ENCODE measurements at regions not wholly inside any gene's neighbourhood (a gene's known extent, or its start where the extent isn't known, plus 50 kb on each side); places are given as distances from the start of the nearest gene placed in this dataset.
"Not testable (repeated sequence)": the region's sequence is repeated elsewhere in the genome, so short reads cannot be mapped to it uniquely, and the experiment has no call there.

GRCh38 chr5:159673538-159673937 is 242.7 kb upstream of the ADRA1B start:
- DNase-seq (ENCODE audit: insufficient read length, low spot score): no peak
- no peak for FAIRE-seq

DNA sequence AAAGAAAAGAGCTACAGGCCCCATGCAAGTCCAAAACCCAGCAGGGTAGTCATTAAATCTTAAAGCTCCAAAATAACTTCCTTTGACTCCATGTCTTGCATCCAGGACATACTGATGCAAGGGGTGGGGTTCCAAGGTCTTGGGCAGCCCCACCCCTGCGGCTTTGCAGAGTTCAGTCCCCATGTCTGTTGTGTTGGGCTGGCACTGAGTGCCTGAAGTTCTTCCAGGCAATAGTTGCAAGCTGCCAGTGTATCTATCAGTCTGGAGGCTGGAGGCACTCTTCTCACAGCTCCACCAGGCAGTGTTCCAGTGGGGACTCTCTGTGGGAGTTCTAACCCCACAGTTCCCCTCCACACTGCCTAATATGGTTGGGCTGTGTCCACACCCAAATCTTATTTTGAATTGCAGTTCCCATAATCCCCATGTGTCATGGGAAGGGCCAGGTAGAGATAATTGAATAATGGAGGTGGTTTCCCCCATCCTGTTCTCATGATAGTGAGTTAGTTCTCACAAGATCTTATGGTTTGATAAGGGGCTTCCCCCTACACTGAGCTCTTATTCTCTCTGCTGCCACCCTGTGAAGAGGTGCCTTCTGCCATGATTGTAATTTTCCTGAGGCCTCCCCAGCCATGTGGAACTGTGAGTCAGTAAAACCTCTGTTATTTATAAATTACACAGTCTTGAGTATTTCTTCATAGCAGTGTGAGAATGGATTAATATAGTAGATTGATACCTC is 237.5 kb upstream of the ADRA1B start:
- FAIRE-seq: no peak
- DNase-seq (ENCODE audit: insufficient read length, low spot score): no peak

- DNase-seq (ENCODE audit: insufficient read length, low spot score) (no peak), FAIRE-seq (no peak)
Observed at GRCh38 chr5:159680095-159680494, 236.2 kb upstream of the ADRA1B start.

GRCh38 chr5:159681661-159682060 is 234.6 kb upstream of the ADRA1B start:
- no peak for FAIRE-seq
- no peak for DNase-seq (ENCODE audit: insufficient read length, low spot score)

DNA sequence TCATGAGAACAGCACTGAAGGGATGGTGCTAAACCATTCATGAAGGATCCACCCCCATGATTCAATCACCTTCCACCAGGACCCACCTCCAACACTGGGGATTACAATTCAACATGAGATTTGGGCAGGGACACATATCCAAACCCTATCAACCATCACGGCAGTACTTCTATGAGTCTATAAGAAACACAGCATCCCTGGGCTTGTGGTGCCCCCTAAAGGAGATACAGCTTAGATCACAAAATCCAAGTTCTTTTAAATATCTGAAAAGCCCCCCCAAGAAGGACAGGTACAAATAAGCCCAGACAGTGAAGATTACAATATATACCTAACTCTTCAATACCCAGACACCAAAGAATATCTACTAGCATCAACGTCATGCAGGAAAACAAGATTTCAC is 233.7 kb upstream of the ADRA1B start:
- no peak for FAIRE-seq
- DNase-seq (ENCODE audit: insufficient read length, low spot score): no peak

DNA sequence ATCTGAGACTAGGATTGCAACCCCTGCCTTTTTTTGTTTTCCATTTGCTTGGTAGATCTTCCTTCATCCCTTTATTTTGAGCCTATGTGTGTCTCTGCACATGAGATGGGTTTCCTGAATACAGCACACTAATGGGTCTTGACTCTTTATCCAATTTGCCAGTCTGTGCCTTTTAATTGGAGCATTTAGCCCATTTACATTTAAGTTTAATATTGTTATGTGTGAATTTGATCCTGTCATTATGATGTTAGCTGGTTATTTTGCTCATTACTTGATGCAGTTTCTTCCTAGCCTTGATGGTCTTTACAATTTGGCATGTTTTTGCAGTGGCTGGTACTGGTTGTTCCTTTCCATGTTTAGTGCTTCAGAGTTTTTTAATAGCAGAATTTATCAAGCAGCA is 228.4 kb upstream of the ADRA1B start:
- FAIRE-seq; DNase-seq (ENCODE audit: insufficient read length, low spot score): not testable (repeated sequence)

DNA sequence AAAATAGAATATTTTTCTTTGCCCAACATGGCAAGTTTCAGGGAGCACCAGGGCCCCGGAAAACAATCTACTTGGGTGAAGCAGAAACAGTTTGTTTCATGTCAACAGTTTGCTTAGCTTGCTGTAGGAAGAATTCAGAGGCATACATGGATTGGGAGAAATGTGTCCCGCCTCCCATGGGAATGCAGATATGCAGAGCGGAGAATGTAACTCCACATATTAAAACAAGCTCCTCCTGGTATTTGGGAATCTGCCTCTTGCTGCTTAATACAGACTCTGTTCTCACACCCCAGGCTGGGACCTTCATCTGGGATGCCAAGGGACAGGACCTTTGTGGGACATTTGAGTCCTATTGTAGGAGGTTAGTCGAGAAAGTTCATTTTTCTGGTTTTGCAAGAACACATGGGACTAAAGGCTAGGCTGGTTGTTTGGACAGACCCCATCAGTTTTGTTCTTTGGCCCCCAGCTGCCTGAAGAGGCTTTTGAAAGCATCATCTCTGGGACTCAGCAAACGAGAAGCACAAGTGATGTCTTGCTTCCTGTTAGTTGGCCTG is 220.5 kb upstream of the ADRA1B start:
- FAIRE-seq: no peak

DNA sequence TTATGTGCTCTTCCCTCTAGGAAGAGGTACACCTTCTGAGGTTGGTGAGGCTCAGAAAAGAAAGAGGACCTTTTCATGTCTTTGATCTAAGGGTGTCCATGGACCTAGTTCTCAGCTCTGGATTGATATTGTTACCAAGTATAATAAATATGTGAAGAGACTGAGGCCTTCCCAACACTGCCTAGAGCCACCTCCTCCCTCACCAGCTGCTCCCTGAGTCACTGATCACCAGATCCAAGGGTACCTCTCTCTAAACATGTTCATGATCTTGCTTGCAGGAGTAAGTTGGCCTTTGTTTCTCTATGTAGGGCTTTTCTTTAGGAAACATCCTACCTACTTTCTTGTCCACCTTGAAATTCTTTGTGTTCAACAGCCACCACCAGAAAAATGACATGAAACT is 218.8 kb upstream of the ADRA1B start:
- no peak for FAIRE-seq
- no peak for DNase-seq (ENCODE audit: insufficient read length, low spot score)

More for the DNA sequence above, 220.5 kb upstream of the ADRA1B start:
- DNase-seq (ENCODE audit: insufficient read length, low spot score): no peak

GRCh38 chr5:159698322-159698721 is 218.0 kb upstream of the ADRA1B start:
- FAIRE-seq: no peak
- no peak for DNase-seq (ENCODE audit: insufficient read length, low spot score)

DNA sequence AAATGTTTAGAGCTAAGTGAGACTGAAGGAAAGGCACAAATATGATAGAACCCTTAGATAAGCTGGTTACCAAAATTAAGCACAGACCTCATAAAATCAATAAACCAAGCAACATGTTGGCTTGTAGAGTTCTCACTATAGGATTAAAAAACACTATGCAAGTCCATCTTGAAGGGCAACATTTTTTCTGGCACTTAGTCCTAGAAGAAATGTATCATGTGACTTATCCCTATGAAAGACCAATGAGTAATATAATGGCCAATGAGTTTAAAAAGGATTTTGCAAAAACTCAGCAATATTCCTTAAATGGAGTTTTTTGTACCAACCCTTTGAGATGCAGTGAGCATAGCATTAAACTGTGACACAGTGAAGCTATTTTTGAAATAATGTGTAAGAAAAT is 216.3 kb upstream of the ADRA1B start:
- no peak for FAIRE-seq
- no peak for DNase-seq (ENCODE audit: insufficient read length, low spot score)

DNA sequence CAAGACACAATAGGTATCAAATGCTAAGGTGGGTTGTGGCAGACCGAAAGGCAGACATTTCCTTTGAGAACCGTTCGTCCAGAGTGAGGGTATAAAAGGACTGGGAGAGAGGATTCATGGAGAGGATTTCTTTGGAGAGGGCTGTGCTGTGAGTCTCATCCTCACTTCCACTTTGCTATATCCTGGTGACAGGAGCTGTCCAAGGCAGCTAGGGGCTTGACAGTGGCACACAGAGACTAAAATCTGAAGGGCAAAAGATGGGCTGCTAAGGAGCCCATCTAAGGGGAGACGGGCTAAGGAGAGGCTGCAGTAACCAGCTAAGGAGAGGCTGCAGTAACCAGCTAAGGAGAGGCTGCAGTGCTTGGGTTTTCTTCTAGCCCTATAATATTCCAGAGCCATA is 214.0 kb upstream of the ADRA1B start:
- FAIRE-seq: no peak
- no peak for DNase-seq (ENCODE audit: insufficient read length, low spot score)

DNA sequence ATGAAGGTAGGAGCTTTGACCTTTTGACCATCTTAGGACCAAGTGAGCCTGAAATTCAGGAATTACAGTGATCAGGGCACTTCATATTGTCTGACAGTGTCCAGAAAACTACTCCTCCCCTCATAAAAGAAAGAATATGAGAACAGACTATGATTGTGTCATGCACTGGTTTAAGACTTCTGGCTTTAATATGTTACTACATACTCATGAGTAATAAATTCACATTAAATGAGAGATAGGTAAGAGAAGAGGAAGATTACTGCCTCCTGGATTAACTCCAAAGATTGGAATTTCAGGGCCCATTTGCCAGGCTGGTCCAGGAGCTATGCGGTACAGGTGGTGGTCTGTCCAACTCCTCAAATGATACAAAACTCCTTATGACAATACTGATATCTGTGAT is 213.5 kb upstream of the ADRA1B start:
- FAIRE-seq: no peak
- no peak for DNase-seq (ENCODE audit: insufficient read length, low spot score)

DNA sequence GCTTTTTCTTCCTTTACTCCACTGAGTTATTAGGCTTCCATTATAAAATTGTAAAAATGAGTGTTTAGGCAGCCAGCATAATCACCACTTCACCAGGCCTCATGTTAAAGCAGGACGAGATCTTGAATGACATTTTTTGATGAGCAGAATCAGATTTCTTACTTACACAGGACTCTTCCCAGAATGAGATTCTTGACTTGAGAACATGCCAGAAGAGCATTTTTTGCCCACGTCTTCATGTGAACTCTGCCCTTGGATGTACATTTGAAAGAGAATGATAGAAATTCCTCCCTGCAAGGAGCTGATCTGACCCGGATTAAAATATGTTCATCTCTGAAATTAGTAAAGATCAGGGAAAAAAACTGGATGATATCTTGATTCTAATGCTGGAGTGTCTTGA is 212.1 kb upstream of the ADRA1B start:
- no peak for FAIRE-seq
- DNase-seq (ENCODE audit: insufficient read length, low spot score): no peak

DNA sequence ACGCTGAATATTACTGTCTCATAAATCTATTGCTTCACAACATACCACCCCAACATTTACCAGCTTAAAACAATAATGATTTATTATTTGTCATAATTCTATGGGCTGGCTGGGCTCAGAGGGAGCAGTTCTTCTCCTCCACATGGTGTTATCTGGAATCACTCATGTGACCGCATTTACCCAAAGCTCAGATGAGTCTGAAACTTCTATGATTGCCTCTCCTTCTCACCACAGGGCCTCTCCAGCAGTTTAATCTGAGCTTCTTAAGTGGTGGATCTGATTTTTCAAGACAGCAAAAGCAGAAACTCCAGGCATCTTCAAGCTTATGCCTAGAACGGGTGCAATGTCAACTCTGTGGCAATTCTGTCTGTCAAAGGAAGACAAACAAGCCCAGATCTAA is 210.3 kb upstream of the ADRA1B start:
- FAIRE-seq (no peak), DNase-seq (ENCODE audit: insufficient read length, low spot score) (no peak)

GRCh38 chr5:159708090-159708489 is 208.2 kb upstream of the ADRA1B start:
- DNase-seq (ENCODE audit: insufficient read length, low spot score) (no peak), FAIRE-seq (no peak)

- FAIRE-seq: no peak
- no peak for DNase-seq (ENCODE audit: insufficient read length, low spot score)
Observed at GRCh38 chr5:159712672-159713071, 203.6 kb upstream of the ADRA1B start.

- DNase-seq (ENCODE audit: insufficient read length, low spot score): no peak
- no peak for FAIRE-seq
Observed at GRCh38 chr5:159713254-159713653, 203.0 kb upstream of the ADRA1B start.

DNA sequence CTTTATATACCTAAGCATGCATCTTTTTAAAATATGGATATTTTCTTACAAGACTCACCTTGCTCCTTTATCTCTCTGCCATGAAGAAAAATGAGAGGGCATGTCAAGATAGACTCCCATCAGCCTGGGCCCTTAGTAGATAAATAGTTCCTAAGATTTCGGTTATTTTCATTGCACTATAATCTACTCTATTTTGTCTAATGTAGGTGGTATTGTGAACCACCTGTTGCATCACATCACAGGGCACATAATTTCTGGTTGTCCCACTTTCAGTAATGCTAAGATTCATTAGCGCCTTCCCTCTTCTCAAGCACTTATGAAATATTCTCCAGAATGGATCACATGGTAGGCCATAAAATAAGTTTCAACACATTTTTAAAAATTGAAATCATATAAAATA is 202.5 kb upstream of the ADRA1B start:
- DNase-seq (ENCODE audit: insufficient read length, low spot score): no peak
- FAIRE-seq: no peak

DNA sequence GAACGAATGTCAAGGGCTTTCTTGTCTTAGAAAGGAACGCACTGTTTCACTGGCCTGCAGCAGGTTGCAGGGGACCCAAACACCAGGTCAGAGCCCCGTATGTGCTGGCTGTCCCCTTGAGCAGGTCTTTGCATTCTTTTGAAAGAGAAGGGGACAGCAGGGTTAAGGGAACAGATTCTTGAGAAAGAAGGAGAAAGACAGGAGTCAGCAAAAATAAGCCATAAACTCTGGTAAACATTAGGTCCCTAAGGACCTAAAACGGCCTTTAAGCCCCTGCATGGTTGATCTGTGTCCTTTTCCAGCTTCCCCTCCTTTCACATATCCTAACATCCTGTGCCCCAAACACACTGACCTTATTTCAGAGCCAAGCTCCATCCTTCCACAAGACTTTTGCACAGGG is 190.8 kb upstream of the ADRA1B start:
- no peak for DNase-seq (ENCODE audit: insufficient read length, low spot score)
- no peak for FAIRE-seq

- FAIRE-seq: no peak
- no peak for DNase-seq (ENCODE audit: insufficient read length, low spot score)
Observed at GRCh38 chr5:159727167-159727566, 189.1 kb upstream of the ADRA1B start.

GRCh38 chr5:159730285-159730684 is 186.0 kb upstream of the ADRA1B start:
- FAIRE-seq (no peak), DNase-seq (ENCODE audit: insufficient read length, low spot score) (no peak)

GRCh38 chr5:159732220-159732619 is 184.1 kb upstream of the ADRA1B start:
- DNase-seq (ENCODE audit: insufficient read length, low spot score) (no peak), FAIRE-seq (no peak)

DNA sequence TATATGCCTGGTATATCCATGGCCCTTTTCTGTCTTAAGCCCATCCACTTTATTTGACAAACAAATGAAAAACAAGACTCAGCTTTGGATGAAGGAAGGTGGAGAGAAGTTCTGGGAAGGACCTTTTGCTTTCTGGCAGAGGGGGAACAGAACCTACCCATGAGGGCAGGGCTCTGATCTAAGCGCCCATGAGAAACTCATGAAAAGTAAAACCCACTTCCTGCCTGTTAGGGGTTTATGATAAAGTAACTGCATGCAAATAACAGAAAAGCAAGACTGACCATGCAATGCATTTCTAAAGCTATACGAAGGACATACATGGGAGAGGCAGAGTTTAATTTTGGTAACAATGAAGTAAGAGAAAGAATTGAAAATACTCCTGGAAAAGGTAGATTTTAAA is 181.9 kb upstream of the ADRA1B start:
- no peak for DNase-seq (ENCODE audit: insufficient read length, low spot score)
- no peak for FAIRE-seq

Data from GM19239 (cell line).